Kidney epithelial cell (primary cell): ENCODE measurements at regions not wholly inside any gene's neighbourhood (a gene's known extent, or its start where the extent isn't known, plus 50 kb on each side); places are given as distances from the start of the nearest gene placed in this dataset.

Experiments
- DNase-seq: peaks from one replicate; pipeline ENCODE4 v3.0.0-alpha.2; 2010; ENCODE audit warnings: low read depth
- H3K27me3 ChIP-seq: 2 replicates; pipeline ENCODE4 v1.6.0; 2011; ENCODE audit warnings: low read length; ENCODE audit not compliant: control insufficient read depth, insufficient read depth
- H3K36me3 ChIP-seq: 2 replicates; pipeline ENCODE4 v1.5.1; 2011; ENCODE audit warnings: low read length; ENCODE audit not compliant: control insufficient read depth, insufficient read depth
- H3K4me3 ChIP-seq: 2 replicates; pipeline ENCODE4 v1.5.1; 2011; ENCODE audit warnings: low read depth, mild to moderate bottlenecking, control low read depth, low read length
- TF ChIP-seq, protein P1 (sequence below): IDR thresholded peaks from 2 replicates; pipeline ENCODE4 v1.5.1; 2011; ENCODE audit warnings: mild to moderate bottlenecking, moderate library complexity, low read length, control low read depth, inconsistent platforms; ENCODE audit not compliant: insufficient read depth, poor library complexity, severe bottlenecking

DNA sequence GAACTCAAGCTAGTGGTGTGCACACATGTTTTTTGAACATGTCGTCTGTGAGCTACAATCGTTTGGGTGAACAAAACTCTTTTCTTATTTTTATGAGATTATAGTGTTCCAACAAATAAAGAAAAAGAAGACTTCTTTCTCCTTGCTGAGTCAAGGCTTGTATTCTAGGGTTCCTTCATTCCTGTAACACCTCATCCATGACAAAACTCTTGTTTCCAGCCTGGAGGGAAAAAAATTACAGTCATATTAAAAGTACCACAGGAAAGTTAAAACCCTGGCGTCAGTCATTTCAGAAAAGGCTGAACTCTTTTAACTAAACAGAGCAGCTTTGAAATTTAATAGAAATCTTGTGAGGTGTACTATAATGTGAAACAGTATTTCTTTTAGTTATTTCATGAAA, 79.2 kb upstream of the BOD1L1 start:
- Histone ChIP-seq H3K36me3 (no peaks in the 10 kb centered on the region), H3K27me3 (no peaks in the 10 kb centered on the region), H3K4me3 (no peak overlapping the region)
- TF ChIP-seq, protein P1, sequence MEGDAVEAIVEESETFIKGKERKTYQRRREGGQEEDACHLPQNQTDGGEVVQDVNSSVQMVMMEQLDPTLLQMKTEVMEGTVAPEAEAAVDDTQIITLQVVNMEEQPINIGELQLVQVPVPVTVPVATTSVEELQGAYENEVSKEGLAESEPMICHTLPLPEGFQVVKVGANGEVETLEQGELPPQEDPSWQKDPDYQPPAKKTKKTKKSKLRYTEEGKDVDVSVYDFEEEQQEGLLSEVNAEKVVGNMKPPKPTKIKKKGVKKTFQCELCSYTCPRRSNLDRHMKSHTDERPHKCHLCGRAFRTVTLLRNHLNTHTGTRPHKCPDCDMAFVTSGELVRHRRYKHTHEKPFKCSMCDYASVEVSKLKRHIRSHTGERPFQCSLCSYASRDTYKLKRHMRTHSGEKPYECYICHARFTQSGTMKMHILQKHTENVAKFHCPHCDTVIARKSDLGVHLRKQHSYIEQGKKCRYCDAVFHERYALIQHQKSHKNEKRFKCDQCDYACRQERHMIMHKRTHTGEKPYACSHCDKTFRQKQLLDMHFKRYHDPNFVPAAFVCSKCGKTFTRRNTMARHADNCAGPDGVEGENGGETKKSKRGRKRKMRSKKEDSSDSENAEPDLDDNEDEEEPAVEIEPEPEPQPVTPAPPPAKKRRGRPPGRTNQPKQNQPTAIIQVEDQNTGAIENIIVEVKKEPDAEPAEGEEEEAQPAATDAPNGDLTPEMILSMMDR, result no peak
- no peak for DNase-seq

DNA sequence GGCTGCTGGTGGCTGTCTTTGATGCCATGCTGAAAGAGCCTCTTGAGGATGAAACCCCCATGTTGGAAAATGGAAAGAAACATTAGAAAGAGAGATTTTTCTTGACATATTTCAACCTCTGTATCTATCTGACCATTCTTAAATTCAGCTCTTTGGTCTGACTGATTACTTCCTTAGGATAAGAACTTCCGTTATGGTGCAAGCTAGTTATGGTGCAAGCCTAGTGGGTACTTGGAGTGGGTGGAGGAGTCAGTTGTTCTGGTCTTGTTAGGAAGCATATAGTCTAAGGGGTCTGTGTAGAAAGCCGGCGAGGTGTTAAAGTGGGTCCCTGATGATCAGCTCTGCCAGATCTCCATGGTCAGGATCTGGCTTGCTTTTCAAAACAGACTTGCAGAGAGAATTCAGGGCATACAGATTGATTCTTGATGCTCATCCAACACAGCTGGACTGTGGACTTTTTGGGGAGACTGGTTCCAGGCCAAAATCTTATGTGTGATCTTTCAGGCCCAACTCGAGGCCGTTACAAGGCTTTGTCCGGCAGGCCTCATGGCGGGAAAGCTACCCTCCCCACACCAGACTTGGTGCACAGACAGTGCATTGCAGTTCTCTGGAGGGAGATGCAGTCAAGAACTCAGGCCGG, 82.8 kb upstream of the BOD1L1 start:
- TF ChIP-seq, protein P1, result no peak
- Histone ChIP-seq H3K4me3 (no peak overlapping the region), H3K27me3 (no peaks in the 10 kb centered on the region), H3K36me3 (no peaks in the 10 kb centered on the region)
- no peak for DNase-seq

DNA sequence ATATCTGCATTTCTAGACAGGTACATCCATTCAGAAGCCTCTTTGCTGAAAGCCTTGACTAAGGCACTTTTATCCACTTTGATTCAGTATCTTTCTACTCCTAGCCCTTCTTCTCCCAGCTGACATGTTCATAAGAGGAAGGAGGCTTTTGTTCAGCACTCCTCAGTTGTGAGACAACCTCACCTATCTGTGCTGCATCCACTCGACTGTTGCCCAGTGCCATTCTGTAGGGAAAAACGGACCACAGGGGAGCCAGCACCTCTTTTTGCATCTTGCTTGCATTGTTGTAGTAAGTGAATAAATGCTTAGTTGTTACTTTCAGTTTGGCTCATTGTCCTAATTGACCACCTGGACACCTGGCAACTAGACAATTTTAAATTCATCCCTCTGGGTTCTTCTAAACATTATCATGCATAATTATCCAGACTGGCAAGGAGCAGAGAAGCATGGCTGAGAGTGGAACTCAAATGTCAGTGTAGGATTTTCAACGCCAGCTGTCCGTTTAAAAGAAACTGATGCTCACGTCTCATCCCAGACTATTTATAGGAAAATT, 83.8 kb upstream of the BOD1L1 start:
- DNase-seq, result no peak
- TF ChIP-seq, protein P1, result no peak
- Histone ChIP-seq H3K4me3 (no peak overlapping the region), H3K36me3 (no peaks in the 10 kb centered on the region), H3K27me3 (no peaks in the 10 kb centered on the region)

DNA sequence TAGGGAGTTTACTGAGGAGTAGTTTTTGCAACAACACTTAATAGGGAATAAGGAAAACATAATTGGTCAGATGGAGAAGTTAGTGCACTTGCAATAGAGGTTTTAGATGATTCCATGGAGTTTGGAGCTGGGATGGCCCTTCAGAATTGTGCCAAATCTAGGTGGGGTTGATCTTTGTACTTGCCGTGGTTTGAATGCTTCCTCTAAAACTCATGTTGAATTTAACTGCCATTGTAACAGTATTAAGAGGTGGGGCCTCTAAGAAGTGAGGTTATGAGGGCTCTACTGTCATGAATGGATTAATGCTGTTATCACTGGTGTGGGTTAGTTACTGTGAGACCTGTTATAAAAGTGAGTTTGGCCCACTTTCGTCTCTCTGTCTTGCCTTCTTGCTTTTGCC, 94.4 kb upstream of the BOD1L1 start:
- H3K4me3 ChIP-seq, result no peak overlapping the region
- no peak for DNase-seq
- no peaks in the 10 kb centered on the region for H3K27me3 ChIP-seq
- H3K36me3 ChIP-seq, result no peaks in the 10 kb centered on the region
- TF ChIP-seq, protein P1, result no peak

DNA sequence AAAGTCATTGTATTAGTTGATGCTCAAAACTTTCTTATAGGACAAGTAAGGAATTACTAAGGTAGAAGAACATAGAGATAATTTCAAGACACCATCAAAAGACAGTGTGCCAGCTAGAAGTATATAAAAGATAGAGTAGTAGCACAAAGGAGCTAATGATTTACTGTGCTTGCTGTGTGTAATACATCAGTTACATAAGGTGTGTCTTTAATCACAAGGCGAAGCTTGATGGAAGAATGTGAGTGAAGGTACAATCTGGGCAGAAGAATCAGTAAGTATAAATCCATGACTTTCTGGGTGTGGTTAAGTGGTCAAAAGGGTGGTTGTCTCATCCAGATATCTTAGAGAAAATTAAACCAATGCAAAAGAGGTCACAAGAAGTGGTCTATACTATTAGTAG, 95.1 kb upstream of the BOD1L1 start:
- H3K4me3 ChIP-seq, result no peak overlapping the region
- H3K36me3 ChIP-seq, result no peaks in the 10 kb centered on the region
- DNase-seq, result no peak
- no peaks in the 10 kb centered on the region for H3K27me3 ChIP-seq
- TF ChIP-seq, protein P1, result no peak

DNA sequence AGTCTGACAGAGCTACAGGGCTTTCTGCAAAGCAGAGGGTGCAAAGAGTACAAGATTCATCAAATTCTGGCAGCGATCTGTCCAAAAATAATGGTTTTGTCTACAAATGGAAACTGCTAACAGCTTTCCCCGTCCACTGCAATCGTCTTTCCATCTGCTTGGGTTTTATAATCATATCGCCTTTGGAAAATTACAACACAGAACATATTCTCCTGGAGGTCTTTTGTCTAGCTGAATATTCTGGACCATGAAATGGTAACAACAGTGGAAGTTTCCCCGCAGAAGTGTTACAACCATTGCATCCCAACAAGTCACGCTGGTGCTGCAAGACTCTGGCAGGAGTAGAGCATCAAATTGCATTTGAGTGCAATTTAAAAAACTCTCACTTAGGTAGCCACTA, 101.2 kb upstream of the BOD1L1 start:
- Histone ChIP-seq H3K4me3 (no peak overlapping the region), H3K36me3 (no peaks in the 10 kb centered on the region), H3K27me3 (no peaks in the 10 kb centered on the region)
- no peak for DNase-seq
- TF ChIP-seq, protein P1, result no peak
